ENCODE measurements at regions not wholly inside any gene's neighbourhood (a gene's known extent, or its start where the extent isn't known, plus 50 kb on each side); places are given as distances from the start of the nearest gene placed in this dataset.

- TF ChIP-seq, protein P1, sequence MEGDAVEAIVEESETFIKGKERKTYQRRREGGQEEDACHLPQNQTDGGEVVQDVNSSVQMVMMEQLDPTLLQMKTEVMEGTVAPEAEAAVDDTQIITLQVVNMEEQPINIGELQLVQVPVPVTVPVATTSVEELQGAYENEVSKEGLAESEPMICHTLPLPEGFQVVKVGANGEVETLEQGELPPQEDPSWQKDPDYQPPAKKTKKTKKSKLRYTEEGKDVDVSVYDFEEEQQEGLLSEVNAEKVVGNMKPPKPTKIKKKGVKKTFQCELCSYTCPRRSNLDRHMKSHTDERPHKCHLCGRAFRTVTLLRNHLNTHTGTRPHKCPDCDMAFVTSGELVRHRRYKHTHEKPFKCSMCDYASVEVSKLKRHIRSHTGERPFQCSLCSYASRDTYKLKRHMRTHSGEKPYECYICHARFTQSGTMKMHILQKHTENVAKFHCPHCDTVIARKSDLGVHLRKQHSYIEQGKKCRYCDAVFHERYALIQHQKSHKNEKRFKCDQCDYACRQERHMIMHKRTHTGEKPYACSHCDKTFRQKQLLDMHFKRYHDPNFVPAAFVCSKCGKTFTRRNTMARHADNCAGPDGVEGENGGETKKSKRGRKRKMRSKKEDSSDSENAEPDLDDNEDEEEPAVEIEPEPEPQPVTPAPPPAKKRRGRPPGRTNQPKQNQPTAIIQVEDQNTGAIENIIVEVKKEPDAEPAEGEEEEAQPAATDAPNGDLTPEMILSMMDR (IDR thresholded peaks at IDR 0.05): no peak
- no peak for TF ChIP-seq POLR2A (IDR thresholded peaks at IDR 0.05)
These were observed 63.7 kb upstream of the MRI1 start for GRCh38 chr19:13700621-13701020.
